ENCODE measurements at regions not wholly inside any gene's neighbourhood (a gene's known extent, or its start where the extent isn't known, plus 50 kb on each side); places are given as distances from the start of the nearest gene placed in this dataset.

- TF ChIP-seq CTCF (conservative IDR thresholded peaks at IDR 0.05) = no peak
- no peak for TF ChIP-seq ZFX (IDR thresholded peaks at IDR 0.05)
- H3K27ac ChIP-seq = no peak overlapping the region
These were observed 423.7 kb downstream of the LRIG3 start for GRCh38 chr12:58496411-58497190.

DNA sequence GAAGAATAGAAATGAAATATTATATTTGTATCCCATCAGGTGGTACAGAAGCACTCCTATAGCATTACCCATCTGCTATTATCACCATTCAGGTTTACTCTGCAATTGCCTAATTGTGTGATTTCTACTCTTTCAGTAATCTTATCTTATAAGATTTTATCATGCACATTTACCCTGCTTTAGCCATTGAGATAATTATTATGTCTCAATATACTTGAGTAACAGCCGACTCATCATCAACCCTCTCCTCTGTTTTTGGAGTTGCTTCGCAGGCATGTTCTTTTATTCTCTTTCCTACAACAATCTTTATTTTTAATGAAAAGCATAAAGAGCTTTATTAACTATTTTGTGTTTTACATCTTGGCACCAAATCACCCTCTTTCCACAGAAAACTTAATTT lies 419.9 kb downstream of the LRIG3 start:
- TF ChIP-seq ZFX (IDR thresholded peaks at IDR 0.05) (no peak), CTCF (conservative IDR thresholded peaks at IDR 0.05) (no peak)
- H3K27ac ChIP-seq = no peak overlapping the region

DNA sequence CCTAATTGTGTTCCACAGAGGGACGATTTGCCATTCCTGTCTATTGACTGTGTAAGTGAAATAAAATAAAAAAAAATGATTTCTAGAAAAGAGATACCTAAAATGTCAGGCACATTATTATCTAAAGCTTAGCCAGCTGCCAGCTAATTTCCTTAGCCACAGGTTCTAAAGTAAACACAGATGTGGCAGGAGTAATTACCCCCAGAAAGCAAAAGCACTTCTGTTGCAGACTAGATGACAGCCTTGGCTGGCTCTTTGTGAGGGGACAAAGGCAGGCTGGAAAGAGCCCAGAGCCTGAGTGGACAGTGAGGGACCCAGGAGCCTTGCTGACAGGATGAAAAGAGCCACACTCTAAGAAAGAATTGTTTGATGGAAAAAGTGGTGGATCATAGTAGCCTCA lies 418.1 kb downstream of the LRIG3 start:
- no peak for TF ChIP-seq ZFX (IDR thresholded peaks at IDR 0.05)
- TF ChIP-seq CTCF (conservative IDR thresholded peaks at IDR 0.05) = no peak
- H3K27ac ChIP-seq = no peak overlapping the region

DNA sequence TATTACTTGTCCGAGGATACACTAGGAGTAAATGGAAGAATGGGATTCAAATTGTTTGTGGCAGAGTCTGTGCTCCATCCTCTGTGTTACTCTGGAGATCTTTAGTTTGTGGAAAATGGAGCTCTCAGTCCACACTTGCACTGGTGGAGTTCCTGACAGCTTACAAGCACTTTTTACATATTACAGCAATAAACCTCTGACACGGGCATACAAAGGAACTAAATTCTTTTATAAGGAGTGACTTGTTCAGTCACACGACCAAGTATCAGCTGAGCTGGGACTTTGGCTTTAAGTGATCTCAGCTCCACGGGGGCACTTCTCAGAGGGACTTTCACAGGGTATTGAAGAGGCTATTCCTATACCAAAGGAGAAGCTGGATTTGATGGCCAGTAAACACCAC lies 417.5 kb downstream of the LRIG3 start:
- H3K27ac ChIP-seq = no peak overlapping the region
- TF ChIP-seq ZFX (IDR thresholded peaks at IDR 0.05) = no peak
- no peak for TF ChIP-seq CTCF (conservative IDR thresholded peaks at IDR 0.05)

DNA sequence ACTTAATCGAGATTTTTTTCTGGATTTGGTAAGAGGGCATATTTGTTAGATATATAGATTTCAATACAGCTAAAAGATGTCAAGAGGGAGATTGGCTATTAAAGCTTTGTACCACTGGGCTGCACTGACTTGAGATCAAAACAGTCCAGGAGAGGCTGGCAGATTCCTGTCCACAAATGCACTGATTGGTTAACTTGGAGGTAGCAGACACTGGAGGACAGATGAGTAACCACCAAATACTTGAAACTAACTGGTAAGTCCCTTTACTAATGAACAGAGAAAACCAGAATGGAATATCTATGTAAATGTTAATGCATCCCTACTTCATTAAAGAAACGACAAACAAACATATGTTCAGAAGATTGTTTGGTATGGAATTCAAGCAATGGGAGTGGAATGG lies 416.6 kb downstream of the LRIG3 start:
- H3K27ac ChIP-seq = no peak overlapping the region
- TF ChIP-seq ZFX (IDR thresholded peaks at IDR 0.05) = no peak
- no peak for TF ChIP-seq CTCF (conservative IDR thresholded peaks at IDR 0.05)

- no peak for TF ChIP-seq CTCF (conservative IDR thresholded peaks at IDR 0.05)
- TF ChIP-seq ZFX (IDR thresholded peaks at IDR 0.05) = no peak
- no peak overlapping the region for H3K27ac ChIP-seq
These were observed 416.0 kb downstream of the LRIG3 start for GRCh38 chr12:58504143-58504938.

Measured in C4-2B (cell line).